ENCODE measurements at regions not wholly inside any gene's neighbourhood (a gene's known extent, or its start where the extent isn't known, plus 50 kb on each side); places are given as distances from the start of the nearest gene placed in this dataset.

DNA sequence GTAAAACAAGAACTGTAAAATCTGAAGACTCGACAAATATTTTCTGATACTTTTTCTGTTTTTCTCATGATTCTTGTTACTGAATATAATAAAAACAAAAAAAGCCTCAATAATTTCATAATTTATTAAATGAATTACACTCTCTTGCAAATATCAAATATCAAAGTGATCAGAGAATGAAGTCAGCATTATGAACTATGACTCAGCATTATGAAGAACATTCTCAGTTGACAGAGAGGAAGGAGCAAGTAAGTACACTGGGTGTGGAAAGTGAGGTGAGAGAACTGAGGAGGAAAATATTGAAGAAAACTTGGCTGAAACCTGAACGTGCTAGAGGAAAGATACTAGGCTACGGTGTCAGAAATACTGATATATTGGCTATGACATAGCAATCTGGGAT lies 529.5 kb downstream of the KCNT2 start:
- Histone ChIP-seq H3K79me2 (ENCODE audit: control insufficient read depth, insufficient read depth, low read length, poor library complexity) (no peaks in the 10 kb centered on the region), H3K4me1 (ENCODE audit: control insufficient read depth in 1 of 2, insufficient read depth in 2 of 2, low read length in 2 of 2) (no peaks in the 10 kb centered on the region), H3K4me3 (ENCODE audit: low read depth, low read length) (no peak overlapping the region), H3K4ac (ENCODE audit: low read depth, low read length) (no peak overlapping the region), H2BK120ac (ENCODE audit: insufficient read depth, low read length, poor library complexity) (no peak overlapping the region), H3K79me1 (ENCODE audit: low read length) (no peaks in the 10 kb centered on the region), H4K91ac (ENCODE audit: low read depth, low read length) (no peak overlapping the region), H3K9ac (ENCODE audit: low read length) (no peak overlapping the region), H3K27ac (ENCODE audit: low read depth, low read length) (no peak overlapping the region), H3K4me2 (ENCODE audit: low read length) (no peak overlapping the region), H2BK12ac (ENCODE audit: low read length) (no peak overlapping the region), H4K12ac (ENCODE audit: low read depth, low read length) (no peak overlapping the region), H3K9me3 (ENCODE audit: insufficient read depth, low read depth, low read length) (no peaks in the 10 kb centered on the region), H3K23ac (ENCODE audit: low read length) (no peak overlapping the region), H2AFZ (ENCODE audit: insufficient read depth, low read length, poor library complexity) (no peak overlapping the region), H4K8ac (ENCODE audit: low read depth, low read length) (no peak overlapping the region), H3K36me3 (ENCODE audit: control insufficient read depth in 1 of 2, insufficient read depth in 2 of 2, low read length in 2 of 2) (no peaks in the 10 kb centered on the region), H3K27me3 (ENCODE audit: insufficient read depth, low read length) (no peaks in the 10 kb centered on the region), H3K14ac (ENCODE audit: low read length) (no peak overlapping the region), H2AK5ac (ENCODE audit: low read length) (no peak overlapping the region), H2BK5ac (ENCODE audit: low read depth, low read length, poor library complexity) (no peak overlapping the region), H3K18ac (ENCODE audit: low read length) (no peak overlapping the region)
- DNase-seq, result no peak
- WGBS (ENCODE audit: extremely low coverage, insufficient coverage, insufficient read length), result no CpG with 5 or more reads among the region's 3 CpGs

GRCh38 chr1:196075621-196076020 lies 532.6 kb downstream of the KCNT2 start:
- Histone ChIP-seq H2BK5ac (ENCODE audit: low read depth, low read length, poor library complexity) (no peak overlapping the region), H2AK5ac (ENCODE audit: low read length) (no peak overlapping the region), H3K27ac (ENCODE audit: low read depth, low read length) (no peak overlapping the region), H3K79me2 (ENCODE audit: control insufficient read depth, insufficient read depth, low read length, poor library complexity) (no peaks in the 10 kb centered on the region), H2BK120ac (ENCODE audit: insufficient read depth, low read length, poor library complexity) (no peak overlapping the region), H3K4me1 (ENCODE audit: control insufficient read depth in 1 of 2, insufficient read depth in 2 of 2, low read length in 2 of 2) (no peaks in the 10 kb centered on the region), H3K27me3 (ENCODE audit: insufficient read depth, low read length) (no peaks in the 10 kb centered on the region), H3K36me3 (ENCODE audit: control insufficient read depth in 1 of 2, insufficient read depth in 2 of 2, low read length in 2 of 2) (no peaks in the 10 kb centered on the region), H3K9me3 (ENCODE audit: insufficient read depth, low read depth, low read length) (no peaks in the 10 kb centered on the region), H3K4ac (ENCODE audit: low read depth, low read length) (no peak overlapping the region), H2AFZ (ENCODE audit: insufficient read depth, low read length, poor library complexity) (no peak overlapping the region), H4K91ac (ENCODE audit: low read depth, low read length) (no peak overlapping the region), H4K8ac (ENCODE audit: low read depth, low read length) (no peak overlapping the region), H3K4me3 (ENCODE audit: low read depth, low read length) (no peak overlapping the region), H3K9ac (ENCODE audit: low read length) (no peak overlapping the region), H3K14ac (ENCODE audit: low read length) (no peak overlapping the region), H2BK12ac (ENCODE audit: low read length) (no peak overlapping the region), H3K4me2 (ENCODE audit: low read length) (no peak overlapping the region), H3K23ac (ENCODE audit: low read length) (no peak overlapping the region), H4K12ac (ENCODE audit: low read depth, low read length) (no peak overlapping the region), H3K18ac (ENCODE audit: low read length) (no peak overlapping the region), H3K79me1 (ENCODE audit: low read length) (no peaks in the 10 kb centered on the region)
- no CpG with 5 or more reads among the region's 1 CpG for WGBS (ENCODE audit: extremely low coverage, insufficient coverage, insufficient read length)
- no peak for DNase-seq

DNA sequence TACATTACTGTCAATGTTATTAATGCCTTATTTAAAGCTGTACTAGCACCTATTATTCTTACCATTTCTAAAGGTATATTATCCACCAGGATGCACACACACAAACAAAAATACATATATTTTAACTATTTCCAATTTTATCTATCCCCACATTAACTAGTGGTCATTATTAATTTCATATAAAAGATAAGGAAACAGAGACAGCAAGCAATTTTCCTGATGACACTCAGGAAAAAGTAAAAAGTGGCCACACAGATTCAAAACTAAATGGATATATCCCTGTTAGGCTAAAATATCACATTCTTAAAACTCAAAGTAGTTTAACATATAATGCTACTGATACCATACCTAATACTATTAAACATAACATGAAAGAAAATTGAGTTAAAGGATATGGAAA lies 534.1 kb downstream of the KCNT2 start:
- Histone ChIP-seq H3K4ac (ENCODE audit: low read depth, low read length) (no peak overlapping the region), H2BK12ac (ENCODE audit: low read length) (no peak overlapping the region), H3K79me2 (ENCODE audit: control insufficient read depth, insufficient read depth, low read length, poor library complexity) (no peaks in the 10 kb centered on the region), H3K4me2 (ENCODE audit: low read length) (no peak overlapping the region), H4K91ac (ENCODE audit: low read depth, low read length) (no peak overlapping the region), H3K14ac (ENCODE audit: low read length) (no peak overlapping the region), H3K23ac (ENCODE audit: low read length) (no peak overlapping the region), H3K9me3 (ENCODE audit: insufficient read depth, low read depth, low read length) (no peaks in the 10 kb centered on the region), H4K12ac (ENCODE audit: low read depth, low read length) (no peak overlapping the region), H2AFZ (ENCODE audit: insufficient read depth, low read length, poor library complexity) (no peak overlapping the region), H3K36me3 (ENCODE audit: control insufficient read depth in 1 of 2, insufficient read depth in 2 of 2, low read length in 2 of 2) (no peaks in the 10 kb centered on the region), H2BK120ac (ENCODE audit: insufficient read depth, low read length, poor library complexity) (no peak overlapping the region), H3K79me1 (ENCODE audit: low read length) (no peaks in the 10 kb centered on the region), H3K9ac (ENCODE audit: low read length) (no peak overlapping the region), H4K8ac (ENCODE audit: low read depth, low read length) (no peak overlapping the region), H2BK5ac (ENCODE audit: low read depth, low read length, poor library complexity) (no peak overlapping the region), H3K18ac (ENCODE audit: low read length) (no peak overlapping the region), H3K27me3 (ENCODE audit: insufficient read depth, low read length) (no peaks in the 10 kb centered on the region), H3K4me3 (ENCODE audit: low read depth, low read length) (no peak overlapping the region), H3K4me1 (ENCODE audit: control insufficient read depth in 1 of 2, insufficient read depth in 2 of 2, low read length in 2 of 2) (no peaks in the 10 kb centered on the region), H2AK5ac (ENCODE audit: low read length) (no peak overlapping the region), H3K27ac (ENCODE audit: low read depth, low read length) (no peak overlapping the region)
- no peak for DNase-seq

DNA sequence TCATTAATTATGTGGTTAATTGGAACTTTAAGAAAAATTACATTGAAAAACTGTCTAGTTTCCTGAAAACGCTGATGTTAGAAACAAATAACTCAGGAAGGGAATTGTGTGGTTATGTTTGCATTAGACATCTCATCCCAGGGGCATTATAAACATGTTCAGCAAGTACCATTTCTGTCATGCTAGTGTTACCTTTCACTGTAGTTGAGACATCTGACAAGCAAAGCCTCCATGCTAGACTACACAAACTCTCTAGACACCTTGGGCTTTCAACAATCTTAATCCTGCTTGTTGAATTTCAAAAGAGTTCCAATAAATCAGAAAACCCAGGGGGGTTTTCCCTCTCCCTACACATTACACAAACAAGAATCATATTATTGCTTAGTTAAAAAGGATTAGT lies 536.8 kb downstream of the KCNT2 start:
- Histone ChIP-seq H3K79me2 (ENCODE audit: control insufficient read depth, insufficient read depth, low read length, poor library complexity) (no peaks in the 10 kb centered on the region), H3K14ac (ENCODE audit: low read length) (no peak overlapping the region), H3K4me2 (ENCODE audit: low read length) (no peak overlapping the region), H4K91ac (ENCODE audit: low read depth, low read length) (no peak overlapping the region), H3K27me3 (ENCODE audit: insufficient read depth, low read length) (no peaks in the 10 kb centered on the region), H2BK5ac (ENCODE audit: low read depth, low read length, poor library complexity) (no peak overlapping the region), H3K4me1 (ENCODE audit: control insufficient read depth in 1 of 2, insufficient read depth in 2 of 2, low read length in 2 of 2) (no peaks in the 10 kb centered on the region), H4K8ac (ENCODE audit: low read depth, low read length) (no peak overlapping the region), H3K4me3 (ENCODE audit: low read depth, low read length) (no peak overlapping the region), H3K79me1 (ENCODE audit: low read length) (no peaks in the 10 kb centered on the region), H4K12ac (ENCODE audit: low read depth, low read length) (no peak overlapping the region), H3K4ac (ENCODE audit: low read depth, low read length) (no peak overlapping the region), H2AK5ac (ENCODE audit: low read length) (no peak overlapping the region), H3K27ac (ENCODE audit: low read depth, low read length) (no peak overlapping the region), H3K23ac (ENCODE audit: low read length) (no peak overlapping the region), H2AFZ (ENCODE audit: insufficient read depth, low read length, poor library complexity) (no peak overlapping the region), H3K18ac (ENCODE audit: low read length) (no peak overlapping the region), H3K9ac (ENCODE audit: low read length) (no peak overlapping the region), H3K36me3 (ENCODE audit: control insufficient read depth in 1 of 2, insufficient read depth in 2 of 2, low read length in 2 of 2) (no peaks in the 10 kb centered on the region), H2BK120ac (ENCODE audit: insufficient read depth, low read length, poor library complexity) (no peak overlapping the region), H3K9me3 (ENCODE audit: insufficient read depth, low read depth, low read length) (no peaks in the 10 kb centered on the region), H2BK12ac (ENCODE audit: low read length) (no peak overlapping the region)
- DNase-seq, result no peak
- no CpG with 5 or more reads among the region's 1 CpG for WGBS (ENCODE audit: extremely low coverage, insufficient coverage, insufficient read length)

DNA sequence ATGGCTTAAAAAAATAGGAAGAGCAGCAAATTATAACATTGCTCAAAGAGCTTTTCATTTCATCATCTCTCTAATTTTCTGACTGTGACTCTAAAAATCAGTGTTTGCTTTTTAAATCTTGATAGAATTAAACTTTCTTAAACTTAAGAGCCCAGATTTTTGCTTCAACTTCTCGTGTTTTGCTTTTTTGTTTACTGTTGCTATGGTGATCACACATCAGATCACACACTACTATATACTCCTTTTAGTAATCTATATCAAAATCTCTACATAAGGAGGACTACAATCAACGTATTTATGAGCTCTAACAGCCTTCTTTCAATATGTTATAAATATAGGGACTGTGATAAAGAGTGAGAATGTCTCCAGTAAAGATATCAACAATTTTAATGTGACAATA lies 537.3 kb downstream of the KCNT2 start:
- Histone ChIP-seq H2BK12ac (ENCODE audit: low read length) (no peak overlapping the region), H3K9me3 (ENCODE audit: insufficient read depth, low read depth, low read length) (no peaks in the 10 kb centered on the region), H3K27me3 (ENCODE audit: insufficient read depth, low read length) (no peaks in the 10 kb centered on the region), H3K4me3 (ENCODE audit: low read depth, low read length) (no peak overlapping the region), H3K14ac (ENCODE audit: low read length) (no peak overlapping the region), H3K79me1 (ENCODE audit: low read length) (no peaks in the 10 kb centered on the region), H2AK5ac (ENCODE audit: low read length) (no peak overlapping the region), H3K36me3 (ENCODE audit: control insufficient read depth in 1 of 2, insufficient read depth in 2 of 2, low read length in 2 of 2) (no peaks in the 10 kb centered on the region), H2AFZ (ENCODE audit: insufficient read depth, low read length, poor library complexity) (no peak overlapping the region), H3K23ac (ENCODE audit: low read length) (no peak overlapping the region), H4K8ac (ENCODE audit: low read depth, low read length) (no peak overlapping the region), H3K27ac (ENCODE audit: low read depth, low read length) (no peak overlapping the region), H3K4me2 (ENCODE audit: low read length) (no peak overlapping the region), H4K12ac (ENCODE audit: low read depth, low read length) (no peak overlapping the region), H3K4ac (ENCODE audit: low read depth, low read length) (no peak overlapping the region), H2BK120ac (ENCODE audit: insufficient read depth, low read length, poor library complexity) (no peak overlapping the region), H3K79me2 (ENCODE audit: control insufficient read depth, insufficient read depth, low read length, poor library complexity) (no peaks in the 10 kb centered on the region), H2BK5ac (ENCODE audit: low read depth, low read length, poor library complexity) (no peak overlapping the region), H4K91ac (ENCODE audit: low read depth, low read length) (no peak overlapping the region), H3K9ac (ENCODE audit: low read length) (no peak overlapping the region), H3K18ac (ENCODE audit: low read length) (no peak overlapping the region), H3K4me1 (ENCODE audit: control insufficient read depth in 1 of 2, insufficient read depth in 2 of 2, low read length in 2 of 2) (no peaks in the 10 kb centered on the region)
- no peak for DNase-seq
- no CpG with 5 or more reads among the region's 2 CpGs for WGBS (ENCODE audit: extremely low coverage, insufficient coverage, insufficient read length)
